Activated CD4-positive, alpha-beta T cell treated with anti-CD3 and anti-CD28 coated beads for 1 hour (primary cell): ENCODE measurements at regions not wholly inside any gene's neighbourhood (a gene's known extent, or its start where the extent isn't known, plus 50 kb on each side); places are given as distances from the start of the nearest gene placed in this dataset.
"Not testable (repeated sequence)": the region's sequence is repeated elsewhere in the genome, so short reads cannot be mapped to it uniquely, and the experiment has no call there.

Experiments
- DNase-seq: peaks from one replicate; pipeline ENCODE4 v3.0.0-alpha.2; 2020

DNA sequence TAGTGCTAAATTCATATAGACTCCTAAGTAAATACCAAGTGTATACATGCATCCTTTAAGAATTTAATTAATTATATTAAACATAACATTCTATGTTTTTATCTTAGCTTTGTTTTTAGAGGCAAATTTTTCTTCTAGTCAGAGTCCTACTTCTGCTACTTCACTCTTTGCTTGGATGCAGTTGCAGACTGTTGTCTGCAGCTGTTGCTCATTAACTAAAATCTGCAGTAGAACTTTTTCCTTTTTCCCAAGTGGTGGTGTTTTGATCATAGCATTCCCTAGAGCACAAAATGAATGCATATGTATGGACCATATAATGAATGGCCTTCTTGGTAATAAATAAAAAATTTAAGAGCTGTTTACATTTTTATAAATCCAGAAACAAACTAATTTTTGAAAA lies 198.3 kb downstream of the CASP12 start:
- DNase-seq: no peak

DNA sequence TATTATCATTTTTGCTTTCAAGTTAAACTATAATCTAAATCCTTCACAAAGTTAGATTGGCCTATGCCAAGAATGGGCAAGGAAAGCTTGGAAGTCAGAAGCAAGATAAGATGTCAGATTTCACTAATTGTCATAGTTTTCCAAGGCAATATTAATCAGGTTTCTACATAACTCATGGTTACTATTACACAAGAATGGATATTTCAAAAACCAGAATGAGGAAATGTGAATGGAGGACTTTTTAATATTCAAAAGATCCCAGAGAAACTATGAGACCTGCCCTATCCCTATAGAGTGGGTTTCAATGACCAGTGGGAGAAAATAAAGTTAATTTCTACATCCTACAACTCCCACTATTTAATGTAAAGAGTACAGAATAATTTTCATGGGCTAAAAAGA lies 203.2 kb downstream of the CASP12 start:
- DNase-seq: no peak

- no peak for DNase-seq
These were observed 203.8 kb downstream of the CASP12 start for GRCh38 chr11:104694259-104695064.

DNA sequence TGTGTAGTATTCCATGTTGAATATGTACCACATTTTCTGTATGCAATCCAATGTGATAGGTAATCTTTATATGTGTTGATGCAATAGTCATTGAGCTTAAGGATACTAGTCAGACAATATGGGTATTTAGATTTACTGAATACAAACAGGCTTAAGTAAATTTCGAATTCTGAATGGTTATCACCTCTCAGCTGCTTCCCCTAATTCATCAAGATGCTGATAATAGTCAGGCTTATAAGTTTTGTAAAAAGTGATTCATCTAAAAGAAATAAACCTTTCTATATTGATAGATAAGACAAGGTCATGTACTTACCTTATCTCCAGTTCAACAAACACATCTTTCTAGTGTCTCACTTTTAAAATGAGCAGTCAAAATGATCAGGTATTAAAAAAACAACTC lies 205.5 kb downstream of the CASP12 start:
- DNase-seq: no peak

- no peak for DNase-seq
These were observed 207.1 kb downstream of the CASP12 start for GRCh38 chr11:104691129-104691528.

DNA sequence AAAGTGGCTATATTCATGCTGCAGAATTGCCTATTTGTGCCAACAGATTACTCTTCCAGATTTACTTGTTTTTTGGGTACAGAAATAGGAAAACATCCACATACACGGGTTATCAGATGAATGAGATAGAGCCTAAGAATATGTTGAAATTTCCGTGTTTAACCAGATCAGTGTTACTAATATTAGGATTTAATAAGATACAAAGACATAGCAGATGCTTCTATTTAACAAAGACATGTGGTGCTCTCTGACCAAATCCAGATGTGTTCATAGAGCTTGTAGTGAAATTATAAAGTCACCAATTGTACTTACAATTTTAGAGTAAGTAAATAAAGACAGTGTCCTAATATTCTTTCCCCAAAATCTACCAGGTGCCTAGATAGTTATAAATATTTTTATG lies 208.0 kb downstream of the CASP12 start:
- no peak for DNase-seq

DNA sequence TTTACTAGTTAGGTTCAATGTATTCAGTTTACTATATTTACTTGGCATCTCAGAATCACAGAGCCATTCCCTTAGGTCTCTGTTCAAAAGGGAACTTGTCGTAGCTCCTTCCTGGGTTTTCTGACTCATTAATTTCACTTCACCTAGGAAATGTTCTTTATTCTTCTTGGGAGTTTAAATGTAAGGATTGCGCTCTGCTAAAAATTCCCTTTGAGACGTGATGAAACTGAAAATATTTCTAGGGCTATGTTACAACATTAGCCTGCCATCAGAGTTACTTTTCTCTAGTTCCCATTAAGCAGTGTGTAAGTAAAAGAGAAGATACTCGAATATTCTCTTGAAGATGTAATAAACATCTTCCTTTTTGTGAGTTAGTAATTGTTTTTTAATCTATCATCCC lies 209.5 kb downstream of the CASP12 start:
- no peak for DNase-seq

DNA sequence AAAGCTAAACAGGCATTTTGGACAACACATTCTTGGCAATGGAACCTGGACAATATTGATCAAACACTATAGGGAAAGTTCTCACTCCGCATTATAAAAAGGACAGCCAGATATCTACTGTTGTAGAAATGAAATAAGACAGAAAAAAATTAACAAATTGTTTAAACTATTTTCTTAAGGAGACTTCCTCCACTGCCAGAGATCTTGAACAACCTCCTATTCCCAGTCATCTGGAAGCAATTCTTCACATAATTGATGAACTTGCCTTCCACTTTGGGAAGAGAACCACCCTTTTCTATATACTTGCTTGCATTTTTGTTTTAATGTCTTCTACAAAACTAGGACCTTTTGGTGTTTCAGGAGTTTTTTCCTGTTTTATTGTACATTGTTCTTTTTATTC lies 216.1 kb downstream of the CASP12 start:
- no peak for DNase-seq

GRCh38 chr11:104679258-104679657 lies 219.0 kb downstream of the CASP12 start:
- DNase-seq: no peak

DNA sequence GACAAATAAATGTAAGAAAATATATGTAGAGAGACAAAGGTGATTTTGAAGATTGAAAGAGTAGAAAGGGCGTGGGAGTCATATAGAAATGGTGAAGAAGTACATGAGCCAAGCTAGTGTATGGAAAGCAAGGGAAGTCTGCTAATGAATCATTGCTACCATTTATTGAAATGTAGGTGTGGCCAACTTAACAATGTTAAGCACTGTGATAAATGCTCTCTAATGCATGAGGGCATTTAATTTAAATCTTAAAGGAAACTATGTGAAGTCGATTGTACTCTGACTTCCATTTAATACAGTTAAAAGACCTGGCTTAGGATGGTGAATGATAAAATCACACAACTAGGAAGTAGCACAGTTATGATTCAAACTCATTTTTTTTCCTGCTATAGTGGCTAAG lies 219.9 kb downstream of the CASP12 start:
- DNase-seq: no peak

GRCh38 chr11:104677069-104677468 lies 221.2 kb downstream of the CASP12 start:
- DNase-seq: not testable (repeated sequence)

DNA sequence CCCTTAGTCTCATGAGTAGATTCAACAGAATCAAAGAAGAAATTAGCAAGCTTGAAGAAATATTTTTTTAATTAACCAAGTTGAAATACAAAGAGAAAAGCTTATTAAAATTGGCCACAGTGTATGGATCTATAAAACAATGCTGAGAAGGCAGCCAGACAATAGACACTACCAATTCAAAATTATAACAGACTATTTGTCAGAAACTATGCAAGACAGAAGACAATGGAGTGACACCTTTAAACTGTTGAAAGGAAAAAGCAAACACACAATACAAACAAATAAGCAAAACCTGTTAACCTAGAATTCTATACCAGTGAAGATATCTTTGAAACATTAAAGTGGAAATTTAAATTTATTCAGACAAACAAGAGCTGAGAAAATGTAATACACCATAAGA lies 225.4 kb downstream of the CASP12 start:
- DNase-seq: no peak

GRCh38 chr11:104668797-104669463 lies 229.3 kb downstream of the CASP12 start:
- no peak for DNase-seq

GRCh38 chr11:104666624-104667023 lies 231.6 kb downstream of the CASP12 start:
- DNase-seq: no peak

DNA sequence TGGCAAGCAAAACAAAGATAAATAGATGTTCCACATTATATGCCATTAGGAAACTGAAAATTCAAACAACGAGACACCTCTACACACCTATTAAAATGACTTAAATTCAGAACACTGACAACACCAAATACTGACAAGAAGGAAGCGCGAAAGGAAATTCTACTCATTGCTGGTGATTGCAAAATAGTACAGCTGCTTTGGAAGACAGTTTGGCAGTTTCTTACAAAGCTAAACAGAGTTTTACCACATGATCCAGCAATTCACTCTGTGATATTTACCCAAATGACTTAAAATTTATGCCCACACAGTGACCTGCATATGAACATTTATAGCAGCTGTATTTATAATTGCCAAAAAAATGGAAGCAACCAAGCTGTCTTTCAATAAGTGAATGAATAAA lies 232.6 kb downstream of the CASP12 start:
- DNase-seq: no peak

DNA sequence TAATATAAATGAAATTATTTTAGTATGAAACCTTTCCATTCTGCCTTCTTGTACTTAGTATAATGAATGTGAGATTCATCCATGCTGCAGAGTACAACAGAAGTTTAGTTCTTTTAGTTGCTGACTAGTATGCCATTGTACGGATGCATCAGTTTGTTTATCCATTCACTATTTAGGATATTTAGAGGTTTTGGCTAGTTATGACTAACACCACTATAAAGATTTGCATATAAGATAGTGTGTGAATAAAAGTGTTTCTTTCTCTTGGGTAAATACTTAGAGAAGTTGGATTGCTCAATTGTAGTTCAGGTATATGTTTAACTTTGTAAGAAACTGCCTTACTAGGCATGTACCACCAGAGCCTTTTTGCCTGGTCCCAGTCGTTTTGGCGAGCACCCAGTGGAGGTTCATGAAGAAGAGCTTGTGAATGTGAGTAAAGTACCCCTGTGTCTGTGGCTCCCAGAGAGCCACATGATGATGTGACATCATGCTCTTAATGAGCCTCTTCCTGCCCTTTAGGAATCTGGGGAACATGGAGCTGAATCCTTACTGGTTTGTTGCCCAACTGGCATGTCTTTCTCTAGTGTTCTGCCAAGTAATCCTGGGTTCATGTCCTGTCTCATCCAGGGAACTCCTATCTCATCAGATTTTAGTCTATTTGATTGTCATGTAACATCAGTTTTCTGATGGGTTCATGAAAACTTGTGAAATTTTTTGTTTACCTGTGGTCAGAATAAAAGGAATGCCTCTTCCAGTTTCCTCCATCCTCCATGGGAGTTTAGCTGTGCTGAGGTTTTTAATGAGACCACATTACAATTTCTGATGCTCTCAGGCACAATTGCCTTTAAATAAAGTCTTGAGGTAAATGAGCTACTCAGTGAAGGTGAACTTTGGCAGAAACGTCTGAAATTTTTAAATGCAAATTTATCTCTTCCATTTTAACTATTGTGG lies 234.8 kb downstream of the CASP12 start:
- no peak for DNase-seq

DNA sequence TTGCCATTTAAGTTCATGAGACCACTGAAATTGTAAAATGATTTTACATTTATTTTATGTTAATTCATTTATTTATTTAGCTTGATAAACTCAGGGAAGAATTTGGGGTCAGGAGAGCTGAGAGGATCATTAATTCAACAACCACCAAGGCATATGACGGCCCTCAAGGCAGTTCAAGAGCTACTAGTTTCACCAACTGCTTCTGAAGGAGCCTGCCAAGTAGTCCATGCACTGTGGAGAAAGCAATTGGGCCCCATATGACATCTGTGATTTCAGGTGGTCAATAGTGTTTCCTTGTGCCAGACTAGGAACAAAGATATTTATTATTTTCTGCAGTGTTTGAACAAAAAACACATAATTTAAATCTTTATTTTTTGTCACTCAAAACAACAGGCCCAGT lies 236.4 kb downstream of the CASP12 start:
- no peak for DNase-seq

DNA sequence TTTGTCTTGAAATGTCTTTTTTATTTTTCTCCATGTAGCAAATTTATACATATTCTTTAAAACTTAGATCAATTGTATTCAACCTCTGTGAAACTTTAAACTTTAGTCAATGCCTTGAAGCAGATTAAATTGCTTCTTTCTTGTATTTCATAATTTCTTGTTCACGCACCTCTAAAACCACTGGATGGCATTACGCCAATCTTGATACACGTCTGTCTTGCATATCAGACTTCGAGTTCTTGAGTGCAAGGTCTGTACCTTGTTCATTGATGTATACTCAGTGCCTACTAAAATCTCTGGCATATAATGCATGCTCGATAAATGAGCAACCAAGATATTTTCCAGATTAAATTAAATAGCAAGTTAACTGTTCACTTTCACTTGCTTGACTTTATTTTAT lies 236.8 kb downstream of the CASP12 start:
- no peak for DNase-seq

DNA sequence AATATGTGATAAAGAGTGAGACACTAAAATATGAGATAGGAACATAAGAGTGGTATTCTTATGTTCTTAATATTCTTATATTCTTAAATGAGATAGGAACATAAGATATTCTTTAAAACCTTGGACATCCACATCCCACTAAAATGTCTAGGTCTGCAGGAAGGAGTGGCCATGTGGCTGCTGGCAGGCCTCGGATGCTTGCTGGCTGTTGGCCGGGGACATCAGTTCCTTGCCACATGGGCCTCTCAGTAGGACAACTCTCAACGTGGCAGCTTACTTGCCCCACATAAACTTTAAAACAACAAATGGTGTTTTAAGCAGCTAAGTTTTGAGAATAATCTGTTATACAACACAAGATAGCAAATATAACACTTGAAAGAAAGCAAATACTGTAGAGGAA lies 240.1 kb downstream of the CASP12 start:
- no peak for DNase-seq

DNA sequence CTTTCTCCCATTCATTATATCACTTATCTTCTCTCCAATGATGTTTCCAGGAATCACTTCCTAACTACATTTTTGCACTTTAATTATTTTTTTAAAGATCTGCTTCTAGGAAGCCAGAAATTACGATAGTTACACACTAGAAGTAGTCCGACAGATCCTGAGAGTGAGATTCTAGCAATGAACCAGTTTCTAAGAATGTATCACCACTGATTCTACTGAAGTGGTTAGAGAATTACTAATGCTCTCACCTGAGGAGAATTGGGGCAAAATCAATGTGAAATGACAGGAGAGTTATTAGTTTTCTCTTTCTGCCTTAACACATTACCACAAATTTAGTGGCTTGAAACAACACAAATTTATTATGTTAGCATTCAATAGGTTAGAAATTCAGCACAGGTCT lies 241.2 kb downstream of the CASP12 start:
- DNase-seq: no peak

DNA sequence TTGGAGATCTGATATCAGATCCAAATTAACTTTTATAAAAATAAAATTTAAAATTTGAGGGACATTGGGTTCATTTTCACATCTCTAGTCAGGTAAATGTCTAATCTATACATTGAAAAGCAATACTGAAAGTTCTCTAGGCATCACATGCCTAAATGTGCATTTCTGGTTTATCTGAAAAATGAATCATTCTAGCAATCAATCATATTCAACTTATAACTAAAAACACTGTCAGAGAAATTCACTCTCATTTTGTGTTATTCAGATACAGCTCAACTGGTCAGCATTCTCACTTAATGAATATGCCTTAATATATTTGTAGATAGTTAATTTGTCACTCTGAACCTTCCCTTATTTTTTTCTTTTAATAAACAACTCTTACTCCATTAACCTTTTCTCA lies 243.2 kb downstream of the CASP12 start:
- no peak for DNase-seq

DNA sequence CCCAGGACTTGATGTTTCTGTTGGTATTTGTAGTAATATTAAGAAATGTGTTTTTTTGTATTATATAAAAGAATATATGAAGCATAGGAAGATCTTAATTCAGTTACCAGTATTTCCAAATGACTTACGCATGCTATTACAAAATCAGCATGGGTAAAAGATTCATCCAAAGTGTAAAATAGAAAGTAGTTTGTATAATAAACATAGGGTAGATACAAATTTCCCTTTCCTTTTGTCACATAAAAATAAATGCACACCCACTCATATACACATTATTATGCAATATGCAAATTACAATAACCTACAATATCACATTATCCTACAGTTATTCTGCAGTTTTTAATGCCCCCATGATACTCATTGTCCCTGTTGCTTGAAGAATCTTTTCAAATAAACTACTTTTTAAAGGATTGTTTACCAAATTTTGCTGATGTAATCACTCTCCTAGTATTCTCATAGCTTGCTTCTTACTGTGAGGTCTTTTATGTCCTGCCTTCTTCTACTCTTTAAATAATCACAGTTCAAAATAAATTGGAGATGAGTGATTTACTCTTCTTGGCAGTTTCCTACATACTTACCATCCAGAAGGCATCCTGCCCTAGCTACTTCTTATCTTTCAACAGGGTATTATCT lies 244.0 kb downstream of the CASP12 start:
- DNase-seq: no peak

DNA sequence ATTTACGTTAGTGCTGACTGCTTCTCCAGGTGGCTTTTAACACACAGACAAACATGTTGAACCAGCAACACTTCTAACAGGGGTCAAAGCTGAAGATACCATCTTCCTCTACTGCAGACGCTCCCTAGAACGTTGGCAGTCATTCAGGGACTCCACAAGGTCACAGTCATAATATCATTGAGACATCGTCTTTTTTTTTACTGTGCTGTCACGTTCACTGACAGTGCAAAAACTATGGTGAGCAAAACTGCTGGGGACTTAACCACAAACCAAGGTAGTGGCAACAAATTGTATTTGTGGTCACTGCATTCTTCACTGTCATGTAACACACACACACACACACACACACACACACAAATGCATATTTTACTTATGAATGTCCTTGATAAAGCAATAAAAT lies 244.9 kb downstream of the CASP12 start:
- DNase-seq: no peak
